HEK293 (cell line): ENCODE measurements at regions not wholly inside any gene's neighbourhood (a gene's known extent, or its start where the extent isn't known, plus 50 kb on each side); places are given as distances from the start of the nearest gene placed in this dataset.

Experiments used
- CTCF ChIP-seq: fragments of 450-650 bp; formaldehyde crosslinking; IDR thresholded peaks from 2 replicates; pipeline ENCODE4 v1.5.1; 2016; ENCODE audit warnings: missing biosample characterization, missing genetic modification characterization
- KLF17 ChIP-seq: fragments of 450-650 bp; formaldehyde crosslinking; IDR thresholded peaks from 2 replicates; pipeline ENCODE4 v1.5.1; 2016; ENCODE audit warnings: missing biosample characterization, missing genetic modification characterization
- YY1 ChIP-seq: fragments of 450-650 bp; formaldehyde crosslinking; IDR thresholded peaks from 2 replicates; pipeline ENCODE4 v1.5.1; 2018; ENCODE audit warnings: missing biosample characterization, missing genetic modification characterization
- ZNF121 ChIP-seq: fragments of 450-650 bp; formaldehyde crosslinking; IDR thresholded peaks from 2 replicates; pipeline ENCODE4 v1.5.1; 2016; ENCODE audit warnings: missing biosample characterization, missing genetic modification characterization
- ZNF549 ChIP-seq: fragments of 450-650 bp; IDR thresholded peaks from 2 replicates; pipeline ENCODE4 v1.5.1; 2018; ENCODE audit warnings: missing biosample characterization, missing genetic modification characterization, mild to moderate bottlenecking, inconsistent platforms, moderate library complexity
- ZNF624 ChIP-seq: fragments of 450-650 bp; formaldehyde crosslinking; IDR thresholded peaks from 2 replicates; pipeline ENCODE4 v1.5.1; 2017; ENCODE audit warnings: missing biosample characterization, missing genetic modification characterization

- no peak for TF ChIP-seq CTCF (tag by site-specific recombination)
- no peak for TF ChIP-seq ZNF549 (tag by site-specific recombination)
- no peak for TF ChIP-seq YY1 (tag by site-specific recombination)
- TF ChIP-seq KLF17 (tag by site-specific recombination): no peak
- TF ChIP-seq ZNF121 (tag by site-specific recombination): no peak
- TF ChIP-seq ZNF624: no peak
These were observed 54.0 kb upstream of the GRB10 start for GRCh38 chr7:50836646-50837045.
